B cell (primary cell): ENCODE measurements at regions not wholly inside any gene's neighbourhood (a gene's known extent, or its start where the extent isn't known, plus 50 kb on each side); places are given as distances from the start of the nearest gene placed in this dataset.

Source experiments
- ATAC-seq: fragments of 200-7000 bp; cut with Tn5 transposase; one replicate; pipeline ENCODE4 v1.10.0; 2021; ENCODE audit warnings: low read depth, mild to moderate bottlenecking, moderate number of reproducible peaks, moderate library complexity
- CTCF ChIA-PET: fragments of 350-600 bp; sonication (Branson Sonifier 250); formaldehyde crosslinking; loops from one replicate; lab custom pipeline; 2021; ENCODE audit warnings: antibody characterized with exemption, inconsistent platforms; lab: Charles Lee
- POLR2A ChIA-PET: fragments of 350-600 bp; sonication (Branson Sonifier 250); formaldehyde crosslinking; loops from one replicate; lab custom pipeline; 2021; ENCODE audit warnings: antibody characterized with exemption; lab: Charles Lee
- DNase-seq: peaks from one replicate; pipeline ENCODE4 v3.0.0; 2013
- H2AFZ ChIP-seq: 2 replicates; pipeline ENCODE4 v1.6.1; 2012; ENCODE audit warnings: mild to moderate bottlenecking, low read depth, low read length; ENCODE audit not compliant: insufficient read depth, poor library complexity, severe bottlenecking
- H3K27ac ChIP-seq, 2 donors: 1 replicate in 1 of 2; 2 replicates in 1 of 2; pipeline ENCODE4 v1.5.1; 2012 to 2013; ENCODE audit warnings: low read length in 2 of 2, mild to moderate bottlenecking in 2 of 2, moderate library complexity in 1 of 2
- H3K27me3 ChIP-seq, 4 experiments: fragments of 200-600 bp in 1 of 4; sonication (generic) in 1 of 4; replicated peaks in 1 of 4; 1 replicate in 2 of 4; 2 replicates in 2 of 4; pipeline versions ENCODE4 v1.6.1 to v1.7.0; 2013 to 2016; ENCODE audit warnings: low read length in 3 of 4, mild to moderate bottlenecking in 2 of 4, mixed read lengths in 1 of 4, moderate library complexity in 1 of 4; ENCODE audit not compliant: insufficient read depth in 4 of 4, control insufficient read depth in 3 of 4; ENCODE audit errors: control extremely low read depth in 1 of 4
- H3K36me3 ChIP-seq, 2 experiments: replicated peaks in 1 of 2; 1 replicate in 1 of 2; 2 replicates in 1 of 2; pipeline versions ENCODE4 v1.6.1 to v1.7.1; 2013; ENCODE audit warnings: low read length in 1 of 2; ENCODE audit not compliant: insufficient read depth in 2 of 2, control insufficient read depth in 1 of 2; ENCODE audit errors: control extremely low read depth in 1 of 2, extremely low read depth in 1 of 2
- H3K4me1 ChIP-seq, 2 donors: fragments of 200-600 bp in 1 of 2; sonication (generic) in 1 of 2; 1 replicate in 1 of 2; 2 replicates in 1 of 2; pipeline versions ENCODE4 v1.5.1 to v1.6.1; 2013 to 2017; ENCODE audit warnings: low read length in 2 of 2; ENCODE audit not compliant: control insufficient read depth in 2 of 2, insufficient read depth in 2 of 2
- H3K4me2 ChIP-seq: replicated peaks from 2 replicates; pipeline ENCODE3; 2012; ENCODE audit warnings: mild to moderate bottlenecking, low read depth, low read length; ENCODE audit not compliant: poor library complexity, severe bottlenecking
- H3K4me3 ChIP-seq, 5 experiments: fragments of 200-600 bp in 1 of 5; sonication (generic) in 1 of 5; 1 replicate in 3 of 5; 2 replicates in 2 of 5; pipeline versions ENCODE4 v1.5.1 to v1.7.0; 2011 to 2016; ENCODE audit warnings: low read length in 4 of 5, mild to moderate bottlenecking in 4 of 5, low read depth in 2 of 5, control low read depth in 1 of 5, moderate library complexity in 1 of 5; ENCODE audit not compliant: insufficient read depth in 1 of 5; ENCODE audit errors: control extremely low read depth in 1 of 5, extremely low read depth in 1 of 5
- H3K79me2 ChIP-seq: fragments of 200-600 bp; sonication (generic); one replicate; pipeline ENCODE4 v1.6.0; 2016; ENCODE audit warnings: low read length; ENCODE audit not compliant: control insufficient read depth, insufficient read depth
- H3K9ac ChIP-seq: fragments of 200-600 bp; sonication (generic); 2 replicates; pipeline ENCODE4 v1.6.1; 2017; ENCODE audit warnings: mild to moderate bottlenecking, low read length, moderate library complexity
- H3K9me3 ChIP-seq, 3 donors: one replicate each; pipeline versions ENCODE4 v1.6.1 to v1.7.1; 2013; ENCODE audit warnings: low read length in 2 of 3; ENCODE audit not compliant: control insufficient read depth in 2 of 3, insufficient read depth in 1 of 3; ENCODE audit errors: control extremely low read depth in 1 of 3
- H4K20me1 ChIP-seq: 2 replicates; pipeline ENCODE4 v1.6.0; 2012; ENCODE audit warnings: mild to moderate bottlenecking, low read length; ENCODE audit not compliant: insufficient read depth, control insufficient read depth, poor library complexity, severe bottlenecking
- H3K27ac Mint-ChIP-seq: one replicate; pipeline ENCODE4 v1.8.0; 2021; ENCODE audit warnings: mixed read lengths
- H3K27me3 Mint-ChIP-seq: one replicate; pipeline ENCODE4 v1.8.0; 2021; ENCODE audit warnings: mixed read lengths
- H3K4me1 Mint-ChIP-seq: one replicate; pipeline ENCODE4 v1.8.0; 2021; ENCODE audit warnings: mixed read lengths
- H3K4me3 Mint-ChIP-seq: one replicate; pipeline ENCODE4 v1.8.0; 2021; ENCODE audit warnings: mixed read lengths
- H3K9me3 Mint-ChIP-seq: one replicate; pipeline ENCODE4 v1.8.0; 2022; ENCODE audit warnings: mixed read lengths; ENCODE audit not compliant: insufficient read depth
- CTCF ChIP-seq: fragments of 200-600 bp; IDR thresholded peaks from one replicate; pipeline ENCODE4 v1.8.0; 2022; ENCODE audit warnings: antibody characterized with exemption, mild to moderate bottlenecking
- EZH2 ChIP-seq: IDR thresholded peaks from 2 replicates; pipeline ENCODE4 v1.6.1; 2012; ENCODE audit warnings: borderline replicate concordance, low read depth, mild to moderate bottlenecking, moderate library complexity, low read length; ENCODE audit not compliant: insufficient read depth, poor library complexity, severe bottlenecking
- WGBS: methylation state at CpG from one replicate; pipeline ENCODE4 v1.1.5; 2013; ENCODE audit warnings: missing lambda C conversion rate; ENCODE audit not compliant: insufficient coverage; 5-methylcytosine and 5-hydroxymethylcytosine counted together
- intact Hi-C: fragments of 100-400 bp; cut with micrococcal nuclease; formaldehyde crosslinking; loops from one replicate; pipeline ENCODE4 v1.10.0; 2022

GRCh38 chr20:59406446-59406845 lies 106.0 kb downstream of the EDN3 start:
- H2AFZ ChIP-seq: no peak overlapping the region
- no peak overlapping the region for H3K27ac ChIP-seq
- H3K4me1 ChIP-seq: peaks cover 18 to 20% of the 10 kb centered on the region in 2 donors
- no peak overlapping the region for H3K4me2 ChIP-seq
- Mint-ChIP-seq H3K27ac (no peak overlapping the region), H3K4me3 (no peak overlapping the region), H3K9me3 (no peaks in the 10 kb centered on the region), H3K27me3 (peaks cover 43% of the 10 kb centered on the region), H3K4me1 (peaks cover 5% of the 10 kb centered on the region)
- H3K27me3 ChIP-seq: peaks cover 0 to 46% (median 25%) of the 10 kb centered on the region in 4 experiments
- ATAC-seq (no peak), DNase-seq (no peak)
- no peaks in the 10 kb centered on the region for H4K20me1 ChIP-seq
- TF ChIP-seq EZH2 (no peak), CTCF (no peak)
- 88% methylated on average over 3 of the region's 4 CpGs for WGBS
- no peak overlapping the region for H3K9ac ChIP-seq
- H3K79me2 ChIP-seq: no peaks in the 10 kb centered on the region
- peaks cover 0 to 10% (median 0%) of the 10 kb centered on the region in 3 donors for H3K9me3 ChIP-seq
- no peak overlapping the region for H3K4me3 ChIP-seq
- CTCF ChIA-PET: interaction anchor here (1.4 to 1.6 kb wide), 2 partner anchors 15 to 542 kb away, joined by 3 read pairs; no protein-coding TSS in a partner anchor
- POLR2A ChIA-PET: no interaction called here
- intact Hi-C loops: loop anchor here (10.0 kb wide), 2 partner anchors 182 to 352 kb away; no protein-coding TSS in a partner anchor
- H3K36me3 ChIP-seq: no peaks in the 10 kb centered on the region

GRCh38 chr20:59411170-59411569 lies 110.8 kb downstream of the EDN3 start:
- no peaks in the 10 kb centered on the region for H4K20me1 ChIP-seq
- H3K9ac ChIP-seq: no peak overlapping the region
- peaks cover 31% of the 10 kb centered on the region for H3K27me3 Mint-ChIP-seq
- no peaks in the 10 kb centered on the region for H3K9me3 Mint-ChIP-seq
- no peak overlapping the region for H3K4me3 ChIP-seq
- no peak overlapping the region for H3K27ac Mint-ChIP-seq
- ChIA-PET CTCF (no interaction called here), POLR2A (no interaction called here)
- H3K4me3 Mint-ChIP-seq: no peak overlapping the region
- H3K36me3 ChIP-seq: no peaks in the 10 kb centered on the region
- H3K4me1 Mint-ChIP-seq: no peaks in the 10 kb centered on the region
- no peak overlapping the region for H3K27ac ChIP-seq
- H3K27me3 ChIP-seq: peaks cover 0 to 5% (median 2%) of the 10 kb centered on the region in 4 experiments
- no peak overlapping the region for H3K4me2 ChIP-seq
- ATAC-seq (no peak), DNase-seq (no peak)
- intact Hi-C loops: no loop called here
- WGBS: 89% methylated on average over 15 of the region's 17 CpGs
- H3K79me2 ChIP-seq: no peaks in the 10 kb centered on the region
- no peak overlapping the region for H2AFZ ChIP-seq
- no peaks in the 10 kb centered on the region for H3K4me1 ChIP-seq
- TF ChIP-seq EZH2 (no peak), CTCF (no peak)
- H3K9me3 ChIP-seq: no peaks in the 10 kb centered on the region
